Activated CD8-positive, alpha-beta memory T cell treated with anti-CD3 and anti-CD28 coated beads, Interleukin-2, amount 10 ng/mL, durations not matched to agents 7 days and 5 days (primary cell): ENCODE measurements at regions not wholly inside any gene's neighbourhood (a gene's known extent, or its start where the extent isn't known, plus 50 kb on each side); places are given as distances from the start of the nearest gene placed in this dataset.

Experiments
- ATAC-seq: fragments of 150-1000 bp; cut with Tn5 transposase; one replicate; pipeline ENCODE4 v1.10.0; 2021; ENCODE audit warnings: moderate library complexity
- CTCF ChIA-PET: fragments of 350-600 bp; sonication (Branson Sonifier 250); formaldehyde crosslinking; loops from one replicate; lab custom pipeline; 2021; ENCODE audit warnings: antibody characterized with exemption; lab: Charles Lee
- DNase-seq: peaks from one replicate; pipeline ENCODE4 v3.0.0-alpha.2; 2020
- H3K27ac Mint-ChIP-seq: one replicate; pipeline ENCODE4 v1.8.0; 2021; ENCODE audit warnings: mild to moderate bottlenecking, mixed read lengths
- H3K27me3 Mint-ChIP-seq: one replicate; pipeline ENCODE4 v1.8.0; 2021; ENCODE audit warnings: mixed read lengths
- H3K36me3 Mint-ChIP-seq: one replicate; pipeline ENCODE4 v1.8.0; 2021; ENCODE audit warnings: mild to moderate bottlenecking, mixed read lengths
- H3K4me1 Mint-ChIP-seq: one replicate; pipeline ENCODE4 v1.8.0; 2021; ENCODE audit warnings: mixed read lengths
- H3K4me3 Mint-ChIP-seq: one replicate; pipeline ENCODE4 v1.8.0; 2021; ENCODE audit warnings: mild to moderate bottlenecking, moderate library complexity, mixed read lengths
- H3K9me3 Mint-ChIP-seq: one replicate; pipeline ENCODE4 v1.8.0; 2022; ENCODE audit warnings: low read depth, mixed read lengths

- no peaks in the 10 kb centered on the region for H3K4me1 Mint-ChIP-seq
- no peaks in the 10 kb centered on the region for H3K36me3 Mint-ChIP-seq
- ATAC-seq (no peak), DNase-seq (no peak)
- no peak overlapping the region for H3K4me3 Mint-ChIP-seq
- H3K9me3 Mint-ChIP-seq: no peaks in the 10 kb centered on the region
- no peaks in the 10 kb centered on the region for H3K27me3 Mint-ChIP-seq
- H3K27ac Mint-ChIP-seq: no peak overlapping the region
- CTCF ChIA-PET: no interaction called here
These were observed 664.1 kb upstream of the CAMK1G start for GRCh38 chr1:208919371-208919770.

- Mint-ChIP-seq H3K36me3 (no peaks in the 10 kb centered on the region), H3K4me1 (no peaks in the 10 kb centered on the region)
- CTCF ChIA-PET: no interaction called here
These were observed 662.3 kb upstream of the CAMK1G start for GRCh38 chr1:208921259-208921658.

DNA sequence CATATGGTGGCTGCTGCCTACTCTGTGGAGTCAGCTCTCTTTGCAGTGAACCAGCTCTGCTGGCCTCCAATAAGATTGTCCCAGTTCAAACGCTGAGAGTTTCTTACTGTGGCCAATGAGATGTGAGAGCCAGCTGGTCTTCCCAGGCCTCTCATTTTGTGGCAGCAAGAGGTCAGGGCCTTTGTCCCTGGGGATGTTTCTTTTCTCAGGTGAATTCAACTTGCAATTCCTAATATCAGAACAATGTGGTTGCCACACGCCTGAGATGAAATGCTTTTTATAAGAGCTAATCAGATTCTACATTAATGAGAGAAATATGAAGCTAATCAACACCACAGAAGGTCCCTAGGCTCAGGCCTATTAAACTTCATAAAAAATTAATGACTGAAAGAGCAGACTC lies 660.1 kb upstream of the CAMK1G start:
- DNase-seq (no peak), ATAC-seq (no peak)
- Mint-ChIP-seq H3K4me1 (no peaks in the 10 kb centered on the region), H3K27ac (no peak overlapping the region), H3K4me3 (no peak overlapping the region), H3K27me3 (no peaks in the 10 kb centered on the region), H3K36me3 (no peaks in the 10 kb centered on the region), H3K9me3 (no peaks in the 10 kb centered on the region)
- CTCF ChIA-PET: no interaction called here

More at GRCh38 chr1:208921259-208921658, 662.3 kb upstream of the CAMK1G start:
- Mint-ChIP-seq H3K9me3 (no peaks in the 10 kb centered on the region), H3K4me3 (no peak overlapping the region), H3K27me3 (no peaks in the 10 kb centered on the region), H3K27ac (no peak overlapping the region)
- ATAC-seq (no peak), DNase-seq (no peak)

DNA sequence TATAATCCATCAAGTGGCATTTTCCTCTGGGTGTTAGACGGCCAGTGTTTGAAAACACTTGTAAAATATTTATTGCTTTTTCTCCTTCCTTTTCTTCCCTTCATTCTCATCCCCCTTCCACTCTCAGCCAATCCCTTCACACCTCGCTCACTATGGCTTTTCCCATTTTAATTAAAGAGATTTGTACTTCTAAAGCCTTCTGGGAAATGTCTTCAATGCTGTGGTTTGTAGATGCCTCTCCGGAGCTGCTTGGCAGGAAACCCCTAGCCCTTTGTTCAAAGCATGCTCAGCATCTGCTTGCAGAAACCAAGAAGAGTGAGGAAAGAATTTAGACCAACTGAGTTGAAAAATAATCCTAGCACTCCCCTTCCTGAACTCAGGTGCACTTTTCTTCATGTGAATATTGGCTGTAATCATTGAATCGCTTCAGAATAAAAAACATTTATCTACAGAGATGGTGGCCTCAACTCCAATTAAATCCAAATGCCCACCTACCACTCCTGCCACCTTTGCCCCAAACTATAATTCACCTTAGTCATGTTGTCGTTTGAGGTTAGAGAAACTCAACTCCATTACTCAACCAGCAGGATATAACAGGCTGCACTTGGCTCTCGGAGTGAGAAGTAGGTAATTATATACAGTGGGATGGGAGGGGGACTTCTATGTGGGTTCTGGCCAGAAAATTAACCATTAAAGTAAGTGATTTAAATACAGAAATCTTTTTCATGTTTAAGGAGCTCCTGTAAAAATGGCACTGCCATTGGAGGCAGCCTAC lies 659.4 kb upstream of the CAMK1G start:
- H3K4me3 Mint-ChIP-seq: no peak overlapping the region
- ATAC-seq (no peak), DNase-seq (no peak)
- H3K9me3 Mint-ChIP-seq: no peaks in the 10 kb centered on the region
- CTCF ChIA-PET: no interaction called here
- no peaks in the 10 kb centered on the region for H3K4me1 Mint-ChIP-seq
- no peaks in the 10 kb centered on the region for H3K36me3 Mint-ChIP-seq
- no peak overlapping the region for H3K27ac Mint-ChIP-seq
- H3K27me3 Mint-ChIP-seq: no peaks in the 10 kb centered on the region

DNA sequence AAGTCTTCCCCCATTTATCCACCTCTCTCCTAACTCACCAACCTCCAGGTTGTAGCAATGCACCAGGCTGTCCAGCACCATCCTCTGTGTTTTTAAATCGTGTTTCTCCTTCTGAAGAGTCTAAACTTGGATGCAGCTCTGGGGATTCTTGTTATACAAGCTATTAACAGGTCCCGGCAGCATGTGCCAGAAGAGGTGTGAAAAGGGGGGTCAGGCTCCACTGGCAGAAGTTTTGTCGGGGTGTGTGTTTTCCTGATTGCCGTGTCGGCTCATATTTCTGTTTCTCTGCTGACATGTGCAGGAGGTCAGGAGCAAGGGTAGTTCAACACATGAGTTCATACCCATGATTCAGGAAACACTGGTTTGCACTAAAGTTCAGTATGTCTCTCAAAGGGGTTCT lies 658.6 kb upstream of the CAMK1G start:
- CTCF ChIA-PET: no interaction called here
- DNase-seq (no peak), ATAC-seq (no peak)
- H3K9me3 Mint-ChIP-seq: no peaks in the 10 kb centered on the region
- H3K27me3 Mint-ChIP-seq: no peaks in the 10 kb centered on the region
- H3K4me1 Mint-ChIP-seq: no peaks in the 10 kb centered on the region
- no peak overlapping the region for H3K4me3 Mint-ChIP-seq
- H3K27ac Mint-ChIP-seq: no peak overlapping the region
- no peaks in the 10 kb centered on the region for H3K36me3 Mint-ChIP-seq

DNA sequence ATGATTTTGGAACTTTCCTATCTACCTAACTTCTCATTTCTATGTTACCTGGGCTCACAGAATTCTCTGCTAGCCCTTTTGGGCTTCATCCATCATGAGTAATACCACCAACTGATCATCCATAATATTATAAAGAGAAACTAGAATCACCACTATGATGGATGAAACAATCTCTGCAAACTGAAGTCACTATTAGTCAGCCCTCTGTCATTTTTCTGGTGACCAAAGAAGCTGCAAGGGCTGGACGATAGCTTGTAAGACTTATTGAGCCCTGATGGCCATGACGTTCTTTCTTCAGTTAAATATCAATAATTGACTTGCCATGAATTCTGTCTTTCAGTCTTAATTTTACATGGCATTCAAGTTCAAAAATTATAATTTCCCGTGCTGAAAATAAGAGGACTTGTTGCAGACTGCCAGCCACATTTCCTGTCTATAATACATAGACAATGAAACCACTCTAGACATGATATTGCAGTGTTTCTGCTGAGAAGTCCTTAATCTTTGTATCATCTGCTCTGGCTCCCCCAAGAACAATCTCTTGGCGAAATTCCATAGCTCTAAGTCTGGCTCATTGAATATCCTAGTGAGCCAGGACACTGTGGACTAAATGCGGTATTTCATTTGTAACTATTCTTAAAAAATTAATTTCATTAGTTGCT lies 655.0 kb upstream of the CAMK1G start:
- H3K36me3 Mint-ChIP-seq: no peaks in the 10 kb centered on the region
- CTCF ChIA-PET: interaction anchor here (1.0 kb wide), 1 partner anchor 320 kb away, joined by 3 read pairs; no protein-coding TSS in a partner anchor
- no peaks in the 10 kb centered on the region for H3K4me1 Mint-ChIP-seq
- H3K9me3 Mint-ChIP-seq: no peaks in the 10 kb centered on the region
- H3K27ac Mint-ChIP-seq: no peak overlapping the region
- ATAC-seq (no peak), DNase-seq (no peak)
- H3K27me3 Mint-ChIP-seq: no peaks in the 10 kb centered on the region
- H3K4me3 Mint-ChIP-seq: no peak overlapping the region

- H3K4me1 Mint-ChIP-seq: no peaks in the 10 kb centered on the region
- no peak overlapping the region for H3K4me3 Mint-ChIP-seq
- H3K9me3 Mint-ChIP-seq: no peaks in the 10 kb centered on the region
- H3K27me3 Mint-ChIP-seq: no peaks in the 10 kb centered on the region
- CTCF ChIA-PET: no interaction called here
- DNase-seq: no peak
- H3K36me3 Mint-ChIP-seq: no peaks in the 10 kb centered on the region
- no peak for ATAC-seq
- no peak overlapping the region for H3K27ac Mint-ChIP-seq
These were observed 653.9 kb upstream of the CAMK1G start for GRCh38 chr1:208929575-208929974.

GRCh38 chr1:208931936-208932335 lies 651.6 kb upstream of the CAMK1G start:
- no peak for DNase-seq
- CTCF ChIA-PET: no interaction called here

DNA sequence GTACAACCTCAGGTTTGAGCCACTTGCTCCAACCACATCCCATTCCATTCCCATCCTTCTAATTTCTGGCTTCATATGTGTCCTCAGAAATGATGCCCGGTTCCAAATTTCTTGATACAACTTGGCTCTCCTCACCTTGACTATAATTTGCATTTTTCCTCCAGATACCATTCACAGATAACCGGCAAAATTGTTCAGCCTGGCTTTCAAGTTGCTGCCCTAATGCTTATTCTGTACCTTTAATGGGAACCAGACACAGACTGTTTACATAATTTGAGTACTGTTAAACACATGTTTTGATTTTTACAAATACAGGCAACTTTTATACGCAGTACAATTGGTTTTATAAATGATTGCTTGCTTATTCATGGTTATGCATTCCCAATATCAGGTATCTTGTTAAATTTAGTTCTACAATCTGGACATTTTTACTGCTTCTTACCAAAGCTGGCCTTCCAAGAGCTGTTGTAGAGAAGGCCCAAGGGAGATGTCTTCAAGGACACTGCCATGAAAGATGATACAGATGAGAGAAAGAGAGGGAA lies 649.5 kb upstream of the CAMK1G start:
- H3K36me3 Mint-ChIP-seq: no peaks in the 10 kb centered on the region
- CTCF ChIA-PET: no interaction called here
- DNase-seq (no peak), ATAC-seq (no peak)
- no peaks in the 10 kb centered on the region for H3K9me3 Mint-ChIP-seq
- no peak overlapping the region for H3K4me3 Mint-ChIP-seq
- no peaks in the 10 kb centered on the region for H3K4me1 Mint-ChIP-seq
- H3K27ac Mint-ChIP-seq: no peak overlapping the region
- H3K27me3 Mint-ChIP-seq: peaks cover 1% of the 10 kb centered on the region

More at GRCh38 chr1:208931936-208932335, 651.6 kb upstream of the CAMK1G start:
- no peak for ATAC-seq
- Mint-ChIP-seq H3K36me3 (no peaks in the 10 kb centered on the region), H3K27ac (no peak overlapping the region), H3K27me3 (no peaks in the 10 kb centered on the region), H3K9me3 (no peaks in the 10 kb centered on the region), H3K4me3 (no peak overlapping the region), H3K4me1 (no peaks in the 10 kb centered on the region)

DNA sequence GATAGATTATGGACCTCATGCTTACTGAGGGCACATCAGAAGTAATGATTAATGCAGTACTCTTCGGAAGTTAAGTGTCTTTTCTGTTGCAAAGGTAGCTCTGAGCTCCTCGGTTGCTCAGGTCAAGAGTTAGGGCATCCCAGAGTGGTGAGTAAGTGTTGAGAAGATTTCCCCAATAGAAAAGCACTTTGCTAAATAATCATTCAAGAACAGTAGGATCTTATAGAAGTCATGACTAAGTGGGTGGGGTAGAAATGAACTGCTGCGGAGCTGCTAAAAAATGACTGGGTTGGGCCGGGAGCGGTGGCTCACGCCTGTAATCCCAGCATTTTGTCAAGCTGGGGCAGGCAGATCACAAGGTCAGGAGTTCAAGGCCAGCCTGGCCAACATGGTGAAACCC lies 648.6 kb upstream of the CAMK1G start:
- DNase-seq (no peak), ATAC-seq (no peak)
- Mint-ChIP-seq H3K4me1 (no peaks in the 10 kb centered on the region), H3K27ac (no peak overlapping the region), H3K36me3 (no peaks in the 10 kb centered on the region), H3K4me3 (no peak overlapping the region), H3K27me3 (peaks cover 6% of the 10 kb centered on the region), H3K9me3 (no peaks in the 10 kb centered on the region)
- CTCF ChIA-PET: no interaction called here

DNA sequence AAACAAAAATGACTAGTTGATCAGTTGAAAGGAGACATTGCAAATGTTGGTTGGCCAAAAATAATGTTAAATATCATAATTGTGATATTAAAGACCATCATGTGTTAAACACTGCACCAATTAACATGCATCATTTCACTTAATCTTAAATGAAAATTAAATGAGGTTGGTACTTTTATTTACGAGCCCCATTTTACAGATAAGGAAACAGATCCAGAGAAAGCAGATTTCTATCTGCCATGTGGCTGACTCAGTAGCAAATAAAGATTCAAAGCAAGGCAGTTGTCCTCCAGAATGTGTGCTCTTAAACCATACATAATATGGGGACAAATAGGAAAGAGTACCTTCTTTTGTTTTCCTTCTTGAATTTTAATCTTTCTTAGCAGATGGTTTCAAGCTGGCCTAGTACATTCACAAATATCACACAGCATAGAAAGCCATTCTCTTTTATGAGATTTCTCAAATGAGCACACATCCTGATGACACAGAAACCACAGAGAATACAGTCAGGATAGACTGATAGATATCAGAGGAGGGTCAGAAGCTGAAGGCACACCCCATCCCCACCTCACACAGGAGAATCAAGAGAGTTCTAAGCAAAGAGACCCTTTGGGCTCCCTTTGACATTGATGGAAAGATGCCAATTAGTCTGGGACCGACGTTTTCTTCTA lies 647.9 kb upstream of the CAMK1G start:
- Mint-ChIP-seq H3K36me3 (no peaks in the 10 kb centered on the region), H3K27me3 (peaks cover 6% of the 10 kb centered on the region), H3K4me3 (no peak overlapping the region), H3K4me1 (no peaks in the 10 kb centered on the region), H3K27ac (no peak overlapping the region), H3K9me3 (no peaks in the 10 kb centered on the region)
- ATAC-seq (no peak), DNase-seq (no peak)
- CTCF ChIA-PET: no interaction called here

DNA sequence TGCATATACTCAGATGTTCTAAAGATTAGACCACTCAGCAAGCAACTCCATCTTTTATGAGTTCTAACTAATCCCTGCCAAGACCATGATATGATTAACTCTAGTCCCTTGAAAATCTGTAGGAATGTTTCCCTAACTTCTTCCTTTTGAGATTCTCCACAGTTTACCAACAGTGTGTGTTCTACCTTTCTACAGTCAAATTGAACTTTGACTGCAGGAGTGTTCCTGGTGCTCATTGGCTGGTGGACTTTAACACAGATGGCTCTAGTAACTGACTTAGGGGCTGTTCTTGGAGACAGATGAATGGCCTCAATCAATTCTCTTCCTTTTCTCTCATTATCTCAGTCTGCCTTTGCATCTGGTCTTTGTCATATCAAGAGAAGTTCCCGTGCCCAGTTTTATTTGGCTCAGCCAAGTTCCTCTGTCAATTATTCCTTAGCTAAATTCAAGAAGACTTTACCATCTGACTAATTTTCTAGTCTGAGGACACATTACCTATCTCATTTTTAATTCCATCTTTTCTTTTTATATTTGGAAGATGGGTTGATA lies 643.9 kb upstream of the CAMK1G start:
- Mint-ChIP-seq H3K4me3 (no peak overlapping the region), H3K27ac (no peak overlapping the region), H3K27me3 (peaks cover 6% of the 10 kb centered on the region), H3K36me3 (no peaks in the 10 kb centered on the region), H3K4me1 (no peaks in the 10 kb centered on the region), H3K9me3 (no peaks in the 10 kb centered on the region)
- ATAC-seq (no peak), DNase-seq (no peak)
- CTCF ChIA-PET: no interaction called here

DNA sequence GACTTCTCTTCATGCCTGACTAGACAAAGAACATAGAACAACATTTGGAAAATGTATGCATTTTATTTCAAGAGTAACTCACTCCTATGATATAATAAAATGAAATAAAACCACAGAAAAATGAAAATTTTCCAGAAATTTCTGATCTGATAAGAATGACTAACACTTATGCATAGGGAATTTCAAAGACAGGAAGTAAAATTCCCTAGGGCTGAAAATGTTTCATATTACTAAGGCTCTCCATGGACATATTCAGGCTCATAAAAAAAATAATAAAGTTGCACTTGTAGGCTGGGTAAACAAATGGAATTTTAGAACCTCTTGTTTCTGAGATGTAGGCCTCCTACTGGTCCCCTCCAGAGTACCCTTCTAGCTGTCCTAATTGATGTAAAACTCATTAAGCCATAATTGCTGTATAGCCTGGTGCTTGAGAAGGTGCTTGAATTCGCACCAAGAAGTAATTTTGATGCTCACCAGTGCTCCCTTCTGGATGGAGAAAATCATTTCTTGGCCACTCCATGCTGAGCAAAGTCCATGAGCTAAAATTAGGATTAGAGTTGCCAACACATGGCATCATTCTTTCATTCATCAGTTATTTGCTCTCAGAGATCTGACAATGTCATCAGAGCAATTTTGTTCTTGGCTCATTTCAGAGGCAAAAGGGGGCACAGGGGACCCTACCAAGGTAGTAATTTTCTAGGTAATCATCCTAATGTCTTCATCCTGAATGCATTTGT lies 641.0 kb upstream of the CAMK1G start:
- CTCF ChIA-PET: no interaction called here
- ATAC-seq (no peak), DNase-seq (no peak)
- Mint-ChIP-seq H3K9me3 (no peaks in the 10 kb centered on the region), H3K4me1 (no peaks in the 10 kb centered on the region), H3K27me3 (peaks cover 6% of the 10 kb centered on the region), H3K36me3 (no peaks in the 10 kb centered on the region), H3K4me3 (no peak overlapping the region), H3K27ac (no peak overlapping the region)
